ENCODE measurements at regions not wholly inside any gene's neighbourhood (a gene's known extent, or its start where the extent isn't known, plus 50 kb on each side); places are given as distances from the start of the nearest gene placed in this dataset.
A peak's percentile ranks its signal among the peaks of the same experiment; 100 is the strongest.

DNA sequence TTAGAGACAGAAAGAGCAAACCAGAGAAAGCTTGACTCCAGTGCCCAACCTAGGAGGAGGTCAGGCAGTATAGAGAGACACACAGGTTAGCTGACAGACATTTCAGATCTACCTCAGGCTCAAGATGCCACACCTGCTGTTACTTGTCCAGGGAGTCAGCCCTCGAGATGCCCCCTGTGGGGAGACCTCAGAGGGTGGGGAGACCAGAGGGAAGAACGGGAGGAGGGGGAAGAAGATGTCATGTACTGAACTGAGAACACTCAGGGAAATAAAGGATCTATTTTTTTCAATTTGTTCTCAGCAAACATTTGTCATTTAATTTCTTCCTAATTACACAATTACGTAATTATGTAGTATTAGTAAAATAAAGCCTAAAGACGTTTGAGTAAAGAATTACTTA, 196.3 kb upstream of the CADM1 start:
- no peak for DNase-seq

GRCh38 chr11:115699733-115700132, 195.5 kb upstream of the CADM1 start:
- no peak for DNase-seq

- no peak for DNase-seq
These were observed 195.1 kb upstream of the CADM1 start for GRCh38 chr11:115699326-115699725.

- no peak for DNase-seq
These were observed 194.0 kb upstream of the CADM1 start for GRCh38 chr11:115698243-115698642.

GRCh38 chr11:115696563-115696962, 192.3 kb upstream of the CADM1 start:
- no peak for DNase-seq

GRCh38 chr11:115695677-115696364, 191.6 kb upstream of the CADM1 start:
- no peak for DNase-seq

DNA sequence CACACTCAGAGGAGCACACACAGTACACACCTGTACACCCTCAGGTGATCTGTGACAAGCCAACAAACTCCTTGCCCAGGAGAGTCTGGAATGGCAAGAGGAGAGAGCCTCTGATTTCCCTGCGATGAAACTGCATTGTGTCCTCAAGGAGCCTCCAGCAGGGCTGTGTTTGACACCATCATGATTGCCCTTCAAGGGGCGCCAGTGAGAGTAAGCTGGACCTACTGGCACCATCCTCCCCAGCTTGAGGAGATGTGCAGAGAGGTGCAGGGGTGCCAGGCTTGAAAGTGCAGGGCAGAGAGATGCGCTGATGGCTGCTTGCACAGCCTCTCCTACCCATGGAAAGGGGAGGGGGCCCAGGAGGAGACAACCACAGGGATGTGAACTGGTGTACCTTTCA, 188.8 kb upstream of the CADM1 start:
- DNase-seq, result no peak

DNA sequence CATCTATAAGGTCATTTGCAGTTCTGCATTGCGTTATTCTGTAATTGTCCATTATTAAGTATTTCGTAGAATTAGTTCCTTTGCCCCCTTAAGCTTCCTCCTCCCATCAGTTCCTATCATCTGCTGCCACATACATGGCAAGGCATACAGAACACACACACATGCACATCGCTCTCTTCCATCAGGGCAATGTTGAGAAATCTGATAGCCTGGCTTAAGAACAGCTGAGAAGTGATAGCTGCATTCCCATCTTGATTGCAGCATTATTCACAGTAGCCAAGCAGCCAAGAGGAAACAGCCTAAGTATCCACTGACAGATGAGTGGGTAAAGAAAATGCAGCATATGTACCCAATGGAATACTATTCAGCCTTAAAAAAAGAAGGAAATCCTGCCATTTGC, 186.8 kb upstream of the CADM1 start:
- no peak for DNase-seq

DNA sequence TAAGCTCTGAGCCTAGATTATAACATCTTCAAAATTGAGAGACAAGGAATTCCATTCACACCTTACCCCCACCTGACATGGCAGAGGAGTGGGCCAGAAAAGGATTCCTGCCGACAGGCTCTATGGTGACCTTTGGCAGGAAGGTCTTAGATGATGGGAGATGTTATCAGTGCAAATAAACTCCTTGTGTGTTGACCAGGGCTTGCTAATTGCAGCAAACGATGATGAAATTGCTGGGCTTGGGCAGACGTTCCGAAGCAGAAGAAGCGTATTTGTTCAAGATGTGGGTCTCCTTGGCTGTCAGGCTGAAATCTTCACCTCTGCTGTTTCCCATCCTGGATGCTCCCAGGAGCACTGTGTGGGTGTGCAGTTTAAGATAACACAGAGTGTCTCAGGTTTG, 183.7 kb upstream of the CADM1 start:
- DNase-seq, result no peak

- DNase-seq, result no peak
These were observed 180.5 kb upstream of the CADM1 start for GRCh38 chr11:115684699-115685098.

DNA sequence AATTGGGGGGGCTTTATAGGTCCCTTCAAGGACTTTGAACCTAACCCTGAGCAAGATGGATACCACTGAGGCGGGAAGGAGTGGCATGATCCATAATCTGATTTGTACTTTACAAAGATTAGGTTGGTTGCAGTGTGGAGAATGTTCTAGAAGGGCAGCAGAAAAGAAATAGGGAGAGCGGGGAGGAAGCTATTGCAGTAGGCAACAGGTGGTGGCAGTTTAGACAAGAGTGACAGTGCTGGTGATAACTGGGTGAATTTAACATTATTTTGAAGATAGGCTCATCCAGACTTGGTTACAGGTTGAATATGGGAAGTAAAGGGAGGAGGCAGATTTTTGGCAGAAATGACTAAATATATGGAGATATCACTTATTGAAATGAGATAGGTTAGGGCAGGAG, 179.9 kb upstream of the CADM1 start:
- DNase-seq, result no peak

- DNase-seq, result no peak
These were observed 178.7 kb upstream of the CADM1 start for GRCh38 chr11:115682888-115683287.

- DNase-seq, result no peak
These were observed 177.9 kb upstream of the CADM1 start for GRCh38 chr11:115682101-115682500.

DNA sequence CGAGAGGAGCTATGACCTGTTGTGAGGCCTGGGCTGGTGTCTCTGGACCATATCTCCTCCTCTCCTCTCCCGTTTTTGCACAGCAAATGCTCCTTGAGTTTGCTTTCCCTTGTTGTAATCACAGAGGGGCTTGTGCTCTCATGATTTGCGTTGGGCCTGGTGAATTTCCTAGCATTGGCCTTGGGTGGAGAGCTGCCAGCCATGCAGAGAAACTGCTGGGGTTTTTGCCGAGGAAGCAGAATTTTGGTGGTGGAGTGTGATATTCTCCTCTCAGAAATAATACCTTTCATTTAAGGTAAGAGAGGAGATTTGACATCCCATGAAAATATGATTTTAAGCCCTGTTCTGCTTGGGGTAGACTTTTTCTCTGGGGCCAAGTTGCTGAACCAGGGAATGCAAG, 175.7 kb upstream of the CADM1 start:
- no peak for DNase-seq

- DNase-seq, result peak; percentile 73
These were observed 174.7 kb upstream of the CADM1 start for GRCh38 chr11:115678942-115679341.

GRCh38 chr11:115677190-115677589, 173.0 kb upstream of the CADM1 start:
- DNase-seq, result no peak

GRCh38 chr11:115676768-115677167, 172.6 kb upstream of the CADM1 start:
- no peak for DNase-seq

DNA sequence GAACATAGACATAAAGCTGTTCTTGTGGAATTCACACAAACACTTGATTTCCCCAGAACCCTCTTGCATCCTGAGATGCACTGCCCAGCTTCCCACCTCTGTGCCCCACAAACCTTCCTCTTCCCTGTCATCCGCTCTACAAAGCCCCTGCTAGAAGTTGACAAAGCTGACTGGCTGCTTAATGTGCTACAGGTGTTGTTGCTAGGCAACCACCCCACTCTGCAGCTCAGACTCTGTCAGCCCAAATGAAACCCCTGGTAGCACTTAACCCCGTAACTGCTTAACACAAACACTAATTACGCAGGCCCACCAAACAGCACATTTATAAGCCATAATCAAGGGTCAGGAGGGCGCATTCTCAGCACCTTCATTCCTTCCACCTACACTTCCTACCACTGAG, 172.0 kb upstream of the CADM1 start:
- no peak for DNase-seq

- DNase-seq, result peak; percentile 97
These were observed 170.8 kb upstream of the CADM1 start for GRCh38 chr11:115674937-115675544.

- DNase-seq, result peak; percentile 85
These were observed 170.1 kb upstream of the CADM1 start for GRCh38 chr11:115674176-115674936.

- DNase-seq, result no peak
These were observed 169.5 kb upstream of the CADM1 start for GRCh38 chr11:115673720-115674119.

GRCh38 chr11:115672999-115673411, 168.8 kb upstream of the CADM1 start:
- no peak for DNase-seq

- no peak for DNase-seq
These were observed 168.2 kb upstream of the CADM1 start for GRCh38 chr11:115672412-115672811.

GRCh38 chr11:115670538-115671205, 166.5 kb upstream of the CADM1 start:
- DNase-seq, result no peak
